Esophagus muscularis mucosa (tissue), 4 donors: ENCODE measurements at regions not wholly inside any gene's neighbourhood (a gene's known extent, or its start where the extent isn't known, plus 50 kb on each side); places are given as distances from the start of the nearest gene placed in this dataset.

Experiments used
- CTCF ChIP-seq, 3 experiments: fragments of 200-600 bp in 2 of 3; fragments of 450-650 bp in 1 of 3; sonication (generic) in 2 of 3; IDR thresholded peaks; one replicate each; pipeline ENCODE4 v1.5.1; 2017 to 2019; ENCODE audit warnings: antibody characterized with exemption in 3 of 3, mild to moderate bottlenecking in 2 of 3, moderate library complexity in 1 of 3
- EP300 ChIP-seq: sonication (generic); formaldehyde crosslinking; IDR thresholded peaks from one replicate; pipeline ENCODE4 v1.6.1; 2017; ENCODE audit warnings: antibody characterized with exemption
- POLR2A ChIP-seq: fragments of 450-650 bp; IDR thresholded peaks from one replicate; pipeline ENCODE4 v1.6.1; 2017; ENCODE audit warnings: antibody characterized with exemption, moderate library complexity, mild to moderate bottlenecking, low read depth

- TF ChIP-seq POLR2A (no peak), CTCF (IDR thresholded peaks at IDR 0.05) (no peak), EP300 (no peak)
These were observed 244.8 kb downstream of the CSNK1G3 start for GRCh38 chr5:123756816-123757215.
